ENCODE measurements at regions not wholly inside any gene's neighbourhood (a gene's known extent, or its start where the extent isn't known, plus 50 kb on each side); places are given as distances from the start of the nearest gene placed in this dataset.

DNA sequence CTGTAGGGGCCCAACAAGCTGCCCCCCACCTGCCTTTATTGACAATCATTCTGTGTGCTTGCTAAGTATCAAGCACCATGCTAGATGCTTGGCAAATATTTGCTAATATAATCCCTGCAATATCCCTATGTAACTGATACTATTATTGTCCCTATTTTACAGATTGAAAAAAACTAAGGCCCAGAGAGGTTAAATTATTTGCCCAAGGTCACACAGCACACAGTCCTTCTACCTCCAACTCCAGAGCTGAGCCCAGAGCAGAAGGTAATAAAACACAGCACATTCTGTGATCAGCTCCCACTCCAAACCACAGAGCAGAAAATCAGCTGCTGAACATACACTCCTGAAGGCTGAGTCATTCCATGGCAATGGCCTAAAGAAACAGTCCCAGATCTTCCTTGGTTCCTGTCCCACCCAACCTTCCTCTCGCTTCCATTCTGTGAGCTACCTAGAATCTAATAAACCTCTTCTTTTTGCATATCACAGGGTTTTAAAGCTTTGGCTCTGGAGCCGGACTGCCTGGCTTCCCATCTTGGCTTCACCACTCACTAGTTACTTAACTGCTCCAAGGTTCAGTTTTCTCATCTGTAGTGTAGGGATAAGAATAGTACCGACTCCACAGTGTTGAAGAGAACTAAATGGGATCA, 66.7 kb upstream of the ADRA1B start:
- H3K4me2 ChIP-seq, result no peak overlapping the region
- H3K27me3 ChIP-seq (ENCODE audit: insufficient read depth, low read depth), result no peaks in the 10 kb centered on the region
- no peak for TF ChIP-seq CTCF (conservative IDR thresholded peaks at IDR 0.05; ENCODE audit: low read depth, low read length)
- no peak overlapping the region for H3K9ac ChIP-seq
- no peaks in the 10 kb centered on the region for H3K4me1 ChIP-seq (ENCODE audit: low read depth, poor library complexity, severe bottlenecking)
- no peak overlapping the region for H3K4me3 ChIP-seq (IDR thresholded peaks at IDR 0.05; ENCODE audit: insufficient read depth, low read depth, low read length)
- no peaks in the 10 kb centered on the region for H3K36me3 ChIP-seq (ENCODE audit: insufficient read depth)
- H3K79me2 ChIP-seq (ENCODE audit: insufficient read depth, low read depth), result no peaks in the 10 kb centered on the region
- no peaks in the 10 kb centered on the region for H4K20me1 ChIP-seq (ENCODE audit: insufficient read depth)
- H2AFZ ChIP-seq (ENCODE audit: low read depth), result no peak overlapping the region
- H3K27ac ChIP-seq, result no peak overlapping the region

GRCh38 chr5:159850160-159850559, 66.1 kb upstream of the ADRA1B start:
- Histone ChIP-seq H3K4me3 (IDR thresholded peaks at IDR 0.05; ENCODE audit: insufficient read depth, low read depth, low read length) (no peak overlapping the region), H4K20me1 (ENCODE audit: insufficient read depth) (no peaks in the 10 kb centered on the region), H3K9ac (no peak overlapping the region), H3K79me2 (ENCODE audit: insufficient read depth, low read depth) (no peaks in the 10 kb centered on the region), H3K4me2 (no peak overlapping the region), H3K27ac (no peak overlapping the region), H3K27me3 (ENCODE audit: insufficient read depth, low read depth) (no peaks in the 10 kb centered on the region), H3K4me1 (ENCODE audit: low read depth, poor library complexity, severe bottlenecking) (no peaks in the 10 kb centered on the region), H3K36me3 (ENCODE audit: insufficient read depth) (no peaks in the 10 kb centered on the region), H2AFZ (ENCODE audit: low read depth) (no peak overlapping the region)
- no peak for TF ChIP-seq CTCF (conservative IDR thresholded peaks at IDR 0.05; ENCODE audit: low read depth, low read length)

DNA sequence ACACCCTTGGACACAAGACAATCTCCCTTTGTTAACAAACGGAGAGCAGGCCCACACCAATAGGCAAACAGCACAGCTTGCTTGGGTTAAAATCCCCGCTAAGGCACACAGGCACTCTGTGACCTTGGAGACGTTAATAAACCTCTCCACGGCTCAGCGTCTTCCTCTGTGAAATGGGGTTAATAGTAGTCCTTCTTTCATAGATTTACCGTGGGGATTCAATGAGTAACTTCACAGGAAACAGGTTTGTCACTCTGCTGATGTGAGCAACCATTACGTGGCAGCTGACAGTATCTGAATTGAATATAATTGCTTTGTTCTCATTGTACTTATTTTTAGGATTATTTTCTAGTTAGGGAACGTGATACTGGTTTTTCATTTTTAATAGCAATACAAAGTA, 65.2 kb upstream of the ADRA1B start:
- no peak overlapping the region for H3K27ac ChIP-seq
- no peak for TF ChIP-seq CTCF (conservative IDR thresholded peaks at IDR 0.05; ENCODE audit: low read depth, low read length)

GRCh38 chr5:159854916-159855315, 61.4 kb upstream of the ADRA1B start:
- Histone ChIP-seq H3K27me3 (ENCODE audit: insufficient read depth, low read depth) (no peaks in the 10 kb centered on the region), H3K4me3 (IDR thresholded peaks at IDR 0.05; ENCODE audit: insufficient read depth, low read depth, low read length) (no peak overlapping the region), H4K20me1 (ENCODE audit: insufficient read depth) (no peaks in the 10 kb centered on the region), H3K9ac (no peak overlapping the region), H3K4me2 (no peak overlapping the region), H3K27ac (no peak overlapping the region), H3K79me2 (ENCODE audit: insufficient read depth, low read depth) (no peaks in the 10 kb centered on the region), H3K36me3 (ENCODE audit: insufficient read depth) (no peaks in the 10 kb centered on the region), H3K4me1 (ENCODE audit: low read depth, poor library complexity, severe bottlenecking) (no peaks in the 10 kb centered on the region), H2AFZ (ENCODE audit: low read depth) (no peak overlapping the region)
- no peak for TF ChIP-seq CTCF (conservative IDR thresholded peaks at IDR 0.05; ENCODE audit: low read depth, low read length)

More for the DNA sequence above, 65.2 kb upstream of the ADRA1B start:
- H3K9ac ChIP-seq, result no peak overlapping the region
- H3K4me2 ChIP-seq, result no peak overlapping the region
- no peaks in the 10 kb centered on the region for H3K4me1 ChIP-seq (ENCODE audit: low read depth, poor library complexity, severe bottlenecking)
- no peak overlapping the region for H2AFZ ChIP-seq (ENCODE audit: low read depth)
- no peaks in the 10 kb centered on the region for H4K20me1 ChIP-seq (ENCODE audit: insufficient read depth)
- H3K27me3 ChIP-seq (ENCODE audit: insufficient read depth, low read depth), result no peaks in the 10 kb centered on the region
- H3K36me3 ChIP-seq (ENCODE audit: insufficient read depth), result no peaks in the 10 kb centered on the region
- H3K79me2 ChIP-seq (ENCODE audit: insufficient read depth, low read depth), result no peaks in the 10 kb centered on the region
- no peak overlapping the region for H3K4me3 ChIP-seq (IDR thresholded peaks at IDR 0.05; ENCODE audit: insufficient read depth, low read depth, low read length)

Data from KMS-11 (cell line).